ENCODE measurements at regions not wholly inside any gene's neighbourhood (a gene's known extent, or its start where the extent isn't known, plus 50 kb on each side); places are given as distances from the start of the nearest gene placed in this dataset.

GRCh38 chr3:18562364-18563154 lies 137.4 kb upstream of the SATB1 start:
- Histone ChIP-seq H4K91ac (ENCODE audit: insufficient read length, low read depth, low read length) (no peak overlapping the region), H2BK120ac (ENCODE audit: low read depth, low read length, poor library complexity, severe bottlenecking) (no peak overlapping the region), H2BK15ac (ENCODE audit: low read depth, low read length) (no peak overlapping the region), H3K4ac (ENCODE audit: low read depth, low read length) (no peak overlapping the region), H3K14ac (ENCODE audit: insufficient read depth, low read length) (no peak overlapping the region), H3K23me2 (ENCODE audit: insufficient read length, low read depth, low read length, poor library complexity, severe bottlenecking) (no peaks in the 10 kb centered on the region), H4K8ac (replicated peaks; ENCODE audit: insufficient read length, low read depth, low read length) (no peak overlapping the region), H2AFZ (ENCODE audit: low read length) (no peak overlapping the region), H3K27me3 (ENCODE audit: insufficient read depth, low read length) (no peaks in the 10 kb centered on the region), H3T11ph (ENCODE audit: low read length) (no peak overlapping the region), H3K4me2 (ENCODE audit: insufficient read depth, insufficient read length, low read length) (no peak overlapping the region), H3K56ac (ENCODE audit: insufficient read length, low read depth, low read length) (no peak overlapping the region), H3K4me1 (ENCODE audit: insufficient read depth, low read length) (no peaks in the 10 kb centered on the region), H2BK5ac (ENCODE audit: insufficient read length, low read length) (no peak overlapping the region), H4K20me1 (ENCODE audit: control insufficient read depth, insufficient read depth, insufficient read length) (no peaks in the 10 kb centered on the region), H2BK12ac (ENCODE audit: insufficient read length, low read depth, low read length) (no peak overlapping the region), H3K27ac (ENCODE audit: insufficient read length, low read depth, low read length) (no peak overlapping the region), H3K79me1 (ENCODE audit: insufficient read depth, low read depth, low read length, poor library complexity, severe bottlenecking) (no peaks in the 10 kb centered on the region), H3K23ac (ENCODE audit: insufficient read length, low read depth, low read length) (no peak overlapping the region), H3K79me2 (ENCODE audit: insufficient read depth, low read length) (no peaks in the 10 kb centered on the region), H3K9ac (ENCODE audit: extremely low read depth, insufficient read length, low read length) (no peak overlapping the region), H3K18ac (ENCODE audit: insufficient read length, low read depth, low read length) (no peak overlapping the region), H2AK5ac (ENCODE audit: insufficient read length, low read length) (no peak overlapping the region), H3K9me3 (ENCODE audit: control insufficient read depth, low read depth, low read length) (no peaks in the 10 kb centered on the region), H4K5ac (ENCODE audit: insufficient read length, low read depth, low read length) (no peak overlapping the region), H2BK20ac (ENCODE audit: low read depth, low read length, poor library complexity, severe bottlenecking) (no peak overlapping the region)
- H3K36me3 Mint-ChIP-seq (ENCODE audit: insufficient read depth in 1 of 3, low read depth in 3 of 3): no peaks in the 10 kb centered on the region
- H3K4me3 Mint-ChIP-seq: no peak overlapping the region
- DNase-seq: no peak
- no peaks in the 10 kb centered on the region for H3K9me3 Mint-ChIP-seq
- no peaks in the 10 kb centered on the region for H3K27me3 Mint-ChIP-seq (ENCODE audit: low read depth)
- peaks cover 18 to 19% of the 10 kb centered on the region in 2 experiments for H3K4me1 Mint-ChIP-seq
- no CpG with 5 or more reads among the region's 1 CpG for WGBS (ENCODE audit: extremely low coverage, insufficient read length, low lambda C conversion rate)
- H3K27ac Mint-ChIP-seq: no peak overlapping the region
- TF ChIP-seq CTCF (conservative IDR thresholded peaks at IDR 0.05): no peak
